HepG2 (cell line): ENCODE measurements at regions not wholly inside any gene's neighbourhood (a gene's known extent, or its start where the extent isn't known, plus 50 kb on each side); places are given as distances from the start of the nearest gene placed in this dataset.

Experiments used
- ATAC-seq: fragments of 200-7000 bp; cut with Tn5 transposase; 3 replicates; pipeline ENCODE4 v1.9.1; 2020; ENCODE audit warnings: mild to moderate bottlenecking, moderate library complexity
- BruUV-seq: library from RNA; stranded (reverse); fragments of 400-500 nt; replicated peaks from 2 replicates; lab custom pipeline; 2021; lab: Mats Ljungman, UMichigan
- CTCF ChIA-PET: fragments of 300-600 bp; formaldehyde crosslinking; extraction: SDS; loops from one replicate; lab custom pipeline; 2021; ENCODE audit warnings: low total read pairs, inconsistent platforms, low intra/inter-chr PET ratio; lab: Yijun Ruan, JAX
- POLR2A ChIA-PET: fragments of 350-600 bp; sonication (Branson Sonifier 250); formaldehyde crosslinking; loops from one replicate; lab custom pipeline; 2020; ENCODE audit warnings: antibody characterized with exemption, inconsistent platforms; lab: Yijun Ruan, JAX
- DNase-seq: peaks from one replicate; pipeline ENCODE4 v3.0.0-alpha.2; 2015; ENCODE audit warnings: low spot score
- FAIRE-seq: peaks from 3 replicates; lab custom pipeline; 2011; peaks lifted over from hg19 to GRCh38; lab: Jason Lieb, UNC
- H2AFZ ChIP-seq: one replicate; pipeline ENCODE4 v1.6.1; 2011; ENCODE audit warnings: low read length, inconsistent platforms
- H3K27ac ChIP-seq: fragments of 300-600 bp; 3 replicates; pipeline ENCODE4 v1.8.0; 2011; ENCODE audit warnings: mixed run types, mild to moderate bottlenecking, mixed read lengths, low read length, inconsistent platforms; ENCODE audit not compliant: insufficient read depth; ENCODE audit errors: extremely low read length
- H3K27me3 ChIP-seq, 2 experiments: fragments of 200-600 bp in 1 of 2; 2 replicates in 1 of 2; 3 replicates in 1 of 2; pipeline versions ENCODE4 v1.6.0 to v1.8.0; 2011; ENCODE audit warnings: low read length in 2 of 2, mild to moderate bottlenecking in 2 of 2, moderate library complexity in 2 of 2, inconsistent platforms in 1 of 2; ENCODE audit not compliant: insufficient read depth in 2 of 2, control insufficient read depth in 1 of 2
- H3K36me3 ChIP-seq, 2 experiments: fragments of 200-600 bp in 1 of 2; replicated peaks in 1 of 2; 2 replicates in 1 of 2; 3 replicates in 1 of 2; pipeline versions ENCODE4 v1.5.1 to v1.8.0; 2011; ENCODE audit warnings: low read length in 2 of 2, inconsistent platforms in 1 of 2; ENCODE audit not compliant: insufficient read depth in 2 of 2, control insufficient read depth in 1 of 2
- H3K4me1 ChIP-seq: 2 replicates; pipeline ENCODE4 v1.5.1; 2012; ENCODE audit warnings: low read length, inconsistent platforms; ENCODE audit not compliant: insufficient read depth
- H3K4me2 ChIP-seq: 2 replicates; pipeline ENCODE4 v1.6.0; 2011; ENCODE audit warnings: low read depth, low read length, inconsistent platforms
- H3K4me3 ChIP-seq, 3 experiments: fragments of 200-600 bp in 1 of 3; sonication (generic), shearing (Covaris generic) in 1 of 3; replicated peaks in 1 of 3; 2 replicates each; pipeline ENCODE4 v1.5.1; 2011 to 2016; ENCODE audit warnings: low read length in 3 of 3, inconsistent platforms in 2 of 3, low read depth in 2 of 3, mild to moderate bottlenecking in 2 of 3, control low read depth in 1 of 3, mixed read lengths in 1 of 3; ENCODE audit not compliant: insufficient read depth in 1 of 3
- H3K79me2 ChIP-seq: one replicate; pipeline ENCODE4 v1.6.1; 2011; ENCODE audit warnings: low read length, inconsistent platforms; ENCODE audit not compliant: insufficient read depth
- H3K9ac ChIP-seq: 2 replicates; pipeline ENCODE4 v1.6.0; 2011; ENCODE audit warnings: mild to moderate bottlenecking, low read depth, low read length, inconsistent platforms; ENCODE audit not compliant: insufficient read depth
- H3K9me3 ChIP-seq: 2 replicates; pipeline ENCODE4 v1.5.1; 2012; ENCODE audit warnings: mild to moderate bottlenecking, low read length
- H4K20me1 ChIP-seq: 2 replicates; pipeline ENCODE4 v1.6.0; 2011; ENCODE audit warnings: inconsistent platforms, mild to moderate bottlenecking, low read length, moderate library complexity; ENCODE audit not compliant: insufficient read depth
- CTCF ChIP-seq: sonication (generic); formaldehyde crosslinking; IDR thresholded peaks from 2 replicates; pipeline ENCODE4 v1.5.0; 2020; ENCODE audit warnings: mild to moderate bottlenecking, missing genetic modification reagents, moderate library complexity
- HHEX ChIP-seq: IDR thresholded peaks from 2 replicates; pipeline ENCODE4 v1.6.1; 2016; ENCODE audit warnings: control low read depth
- MAFF ChIP-seq: IDR thresholded peaks from 2 replicates; pipeline ENCODE4 v1.6.1; 2011; ENCODE audit warnings: low read depth, low read length, improper control_type of control experiment
- MAFK ChIP-seq, 2 experiments: IDR thresholded peaks in 1 of 2; conservative IDR thresholded peaks in 1 of 2; 2 replicates each; pipeline ENCODE4 v1.6.1; 2011; ENCODE audit warnings: improper control_type of control experiment in 2 of 2, low read length in 2 of 2
- STAG1 ChIP-seq: sonication (generic); formaldehyde crosslinking; IDR thresholded peaks from 2 replicates; pipeline ENCODE4 v1.4.0; 2020; ENCODE audit warnings: missing genetic modification reagents
- THAP11 ChIP-seq: IDR thresholded peaks from 2 replicates; pipeline ENCODE4 v1.6.1; 2016; ENCODE audit warnings: missing biosample characterization, missing genetic modification reagents
- TMF1 ChIP-seq: sonication (generic); formaldehyde crosslinking; IDR thresholded peaks from 2 replicates; pipeline ENCODE4 v1.8.1; 2022; ENCODE audit warnings: low read depth, missing genetic modification reagents
- ZNF350 ChIP-seq: sonication (generic); formaldehyde crosslinking; IDR thresholded peaks from 2 replicates; pipeline ENCODE4 v1.4.0; 2020; ENCODE audit warnings: mild to moderate bottlenecking, low read depth, missing genetic modification reagents, borderline replicate concordance
- ZSCAN12 ChIP-seq: sonication (generic); formaldehyde crosslinking; IDR thresholded peaks from 2 replicates; pipeline ENCODE4 v1.9.0; 2021; ENCODE audit warnings: mild to moderate bottlenecking, missing genetic modification reagents
- WGBS: methylation state at CpG from one replicate; pipeline ENCODE4 v1.1.6; 2017; ENCODE audit warnings: low lambda C conversion rate; 5-methylcytosine and 5-hydroxymethylcytosine counted together
- in situ Hi-C: cut with HindIII; loops from 2 replicates; pipeline ENCODE4 v1.10.0; 2017; ENCODE audit warnings: low pct_unique_long_range_greater_than_20kb; ENCODE audit not compliant: extremely low pct_ligation_motif_present
- intact Hi-C: fragments of 100-400 bp; cut with micrococcal nuclease; formaldehyde crosslinking; loops from one replicate; pipeline ENCODE4 v1.10.0; 2022; ENCODE audit not compliant: unreplicated experiment

- Histone ChIP-seq H3K9me3 (no peaks in the 10 kb centered on the region), H4K20me1 (no peaks in the 10 kb centered on the region), H3K27ac (no peak overlapping the region), H3K79me2 (no peaks in the 10 kb centered on the region), H2AFZ (no peak overlapping the region), H3K27me3 (no peaks in the 10 kb centered on the region), H3K4me1 (no peaks in the 10 kb centered on the region), H3K4me3 (no peak overlapping the region), H3K36me3 (peaks cover 3 to 12% of the 10 kb centered on the region in 2 experiments; a peak in 2 of 5 replicates), H3K9ac (no peak overlapping the region), H3K4me2 (no peak overlapping the region)
- in situ Hi-C loops (no loop called here), intact Hi-C loops (no loop called here)
- DNase-seq (no peak), FAIRE-seq (no peak), ATAC-seq (no peak)
- WGBS: 51% methylated on average over 2 of the region's 2 CpGs
- no TSS peak for BruUV-seq
- POLR2A ChIA-PET: no interaction called here
- CTCF ChIA-PET: no interaction called here
- TF ChIP-seq CTCF (CRISPR knock-in tag) (peak; percentile 25; the same call in 1 of the 2 replicates), STAG1 (CRISPR knock-in tag) (peak; percentile 36), TMF1 (no peak), ZNF350 (CRISPR knock-in tag) (no peak)
These were observed 233.9 kb upstream of the GBE1 start for GRCh38 chr3:81995329-81995728.

- intact Hi-C loops: loop anchor here (5.0 kb wide), 3 partner anchors 77 to 217 kb away; no protein-coding TSS in a partner anchor
- WGBS: 64% methylated on average over 2 of the region's 2 CpGs
- Histone ChIP-seq H4K20me1 (no peaks in the 10 kb centered on the region; the same call in 1 of the 2 replicates), H2AFZ (no peak overlapping the region), H3K9me3 (no peaks in the 10 kb centered on the region), H3K79me2 (peaks cover 26% of the 10 kb centered on the region), H3K9ac (no peak overlapping the region), H3K4me3 (no peak overlapping the region), H3K36me3 (peaks cover 3 to 12% of the 10 kb centered on the region in 2 experiments; a peak in 2 of 5 replicates), H3K27me3 (no peaks in the 10 kb centered on the region), H3K4me1 (peaks cover 4% of the 10 kb centered on the region; the same call in 1 of the 2 replicates), H3K4me2 (no peak overlapping the region), H3K27ac (no peak overlapping the region)
- BruUV-seq: no TSS peak
- TF ChIP-seq HHEX (CRISPR knock-in tag) (no peak), THAP11 (no peak), MAFF (peak; percentile 52), ZSCAN12 (CRISPR knock-in tag) (no peak), MAFK (conservative IDR thresholded peaks at IDR 0.05 in 1 of 2, IDR thresholded peaks at IDR 0.05 in 1 of 2; ENCODE audit: low read length in 2 of 2) (peak; percentile 41 to 72)
- POLR2A ChIA-PET: no interaction called here
- CTCF ChIA-PET: no interaction called here
- in situ Hi-C loops: no loop called here
- DNase-seq (no peak), ATAC-seq (no peak), FAIRE-seq (no peak)
These were observed 228.3 kb upstream of the GBE1 start for GRCh38 chr3:81989758-81990157.
